HG02884 (cell line): ENCODE measurements at regions not wholly inside any gene's neighbourhood (a gene's known extent, or its start where the extent isn't known, plus 50 kb on each side); places are given as distances from the start of the nearest gene placed in this dataset.
"Not testable (repeated sequence)": the region's sequence is repeated elsewhere in the genome, so short reads cannot be mapped to it uniquely, and the experiment has no call there.

Source experiments
- ATAC-seq: cut with Tn5 transposase; IDR thresholded peaks from one replicate; pipeline ENCODE4 v1.9.1; 2021; ENCODE audit warnings: mild to moderate bottlenecking, moderate library complexity; ENCODE audit not compliant: unreplicated experiment

GRCh38 chr12:9449657-9450126, 158.0 kb downstream of the KLRB1 start:
- not testable (repeated sequence) for ATAC-seq

DNA sequence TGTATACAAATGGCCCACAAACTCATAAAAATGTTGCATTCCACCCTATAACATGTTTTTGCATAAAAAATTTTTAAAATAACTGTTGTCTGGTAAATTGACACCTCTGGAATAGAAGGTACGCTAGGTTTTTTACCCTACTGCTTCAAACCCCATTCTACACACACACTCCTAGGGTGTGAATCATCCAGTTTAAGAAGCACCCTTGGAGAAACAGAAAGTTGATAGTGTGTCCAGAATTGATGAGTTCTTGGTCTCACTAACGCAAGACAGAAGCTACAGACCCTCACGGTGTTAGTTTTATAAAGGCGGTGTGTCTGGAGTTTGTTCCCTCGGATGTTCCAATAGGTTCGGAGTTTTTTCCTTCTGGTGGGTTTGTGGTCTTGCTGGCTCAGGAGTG, 158.5 kb downstream of the KLRB1 start:
- ATAC-seq = no peak

- not testable (repeated sequence) for ATAC-seq
Measured at GRCh38 chr12:9448648-9449047, 159.1 kb downstream of the KLRB1 start.

GRCh38 chr12:9447791-9448614, 159.7 kb downstream of the KLRB1 start:
- ATAC-seq = peak; percentile 46

DNA sequence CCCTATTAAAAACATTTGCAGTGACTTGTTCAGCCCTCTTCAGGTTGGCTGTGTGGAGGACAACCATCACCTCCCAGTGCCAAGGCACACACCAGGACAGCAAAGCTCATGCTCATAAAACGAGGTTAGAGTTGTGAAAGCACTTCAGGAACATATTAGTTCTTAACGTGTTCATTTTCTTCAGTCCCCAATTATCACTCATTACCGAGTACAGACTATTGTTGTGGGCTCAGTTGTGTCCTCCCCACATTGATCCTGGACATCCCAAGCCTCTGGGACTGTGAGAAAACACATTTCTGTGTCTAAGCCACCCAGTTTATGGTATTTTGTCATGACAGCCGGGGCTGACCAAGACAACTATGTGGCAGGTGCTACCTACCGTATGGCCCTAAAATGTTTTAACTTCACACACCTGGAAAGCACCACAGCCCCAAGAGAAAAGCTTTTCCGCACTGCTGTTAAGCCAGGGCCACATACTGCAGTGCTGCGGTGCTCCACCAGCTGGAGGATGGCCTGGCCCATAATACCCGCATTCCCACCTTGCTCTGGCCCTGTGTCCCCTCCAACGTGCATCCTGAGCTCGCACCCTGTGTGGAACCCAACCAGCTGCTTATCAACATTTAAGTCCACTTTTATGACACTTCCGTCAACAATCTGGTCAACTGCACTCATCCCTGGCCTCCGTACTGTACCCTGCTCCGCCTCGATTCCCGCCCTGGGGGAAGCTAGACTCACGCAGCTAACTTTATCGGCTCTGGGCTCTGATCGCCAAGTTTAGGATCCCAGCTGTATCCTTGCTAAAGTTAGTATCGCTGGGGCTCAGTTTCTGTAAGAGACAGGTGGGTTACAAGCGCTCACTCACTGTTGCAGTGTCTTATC, 160.6 kb downstream of the KLRB1 start:
- peak; percentile 26 for ATAC-seq

- ATAC-seq = not testable (repeated sequence)
Measured at GRCh38 chr12:9440428-9440827, 167.3 kb downstream of the KLRB1 start.

DNA sequence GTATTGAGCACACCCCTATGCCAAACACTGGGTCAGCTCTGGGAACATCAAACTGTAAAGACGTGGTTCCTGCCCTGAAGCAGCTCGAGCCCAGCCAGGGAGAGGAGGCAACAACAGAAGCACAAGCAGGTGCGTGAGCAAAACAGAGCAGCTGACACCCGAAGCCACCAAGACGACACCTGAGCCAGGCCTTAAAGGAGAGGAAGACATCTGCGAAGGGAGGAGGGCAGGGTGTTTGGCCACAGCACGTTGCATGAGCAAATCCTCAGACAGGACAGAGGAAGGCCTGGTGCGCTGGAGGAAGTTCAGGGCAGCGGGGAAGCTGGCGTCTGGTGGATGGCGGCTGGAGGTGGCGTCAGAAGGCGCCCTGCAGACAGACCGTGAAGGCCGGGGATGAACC, 172.0 kb downstream of the KLRB1 start:
- not testable (repeated sequence) for ATAC-seq

GRCh38 chr12:9430385-9430784, 177.3 kb downstream of the KLRB1 start:
- not testable (repeated sequence) for ATAC-seq

DNA sequence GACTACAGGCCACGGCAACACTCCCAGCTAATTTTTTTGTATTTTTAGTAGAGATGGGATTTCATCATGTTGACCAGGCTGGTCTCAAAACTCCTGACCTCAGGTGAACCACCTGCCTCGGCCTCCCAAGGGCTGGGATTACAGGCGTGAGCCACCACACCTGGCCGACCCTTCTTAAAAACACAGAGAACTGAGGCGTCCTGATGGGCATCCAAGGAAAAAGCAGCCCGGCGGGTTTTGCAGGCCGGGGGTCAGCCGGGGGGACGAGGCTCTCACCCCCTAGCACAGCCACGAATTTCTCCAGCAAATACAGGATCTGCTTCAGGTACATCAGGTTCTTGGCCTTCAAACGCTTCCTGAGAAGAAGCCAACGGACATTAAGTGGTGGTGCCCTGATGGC, 178.9 kb downstream of the KLRB1 start:
- not testable (repeated sequence) for ATAC-seq

DNA sequence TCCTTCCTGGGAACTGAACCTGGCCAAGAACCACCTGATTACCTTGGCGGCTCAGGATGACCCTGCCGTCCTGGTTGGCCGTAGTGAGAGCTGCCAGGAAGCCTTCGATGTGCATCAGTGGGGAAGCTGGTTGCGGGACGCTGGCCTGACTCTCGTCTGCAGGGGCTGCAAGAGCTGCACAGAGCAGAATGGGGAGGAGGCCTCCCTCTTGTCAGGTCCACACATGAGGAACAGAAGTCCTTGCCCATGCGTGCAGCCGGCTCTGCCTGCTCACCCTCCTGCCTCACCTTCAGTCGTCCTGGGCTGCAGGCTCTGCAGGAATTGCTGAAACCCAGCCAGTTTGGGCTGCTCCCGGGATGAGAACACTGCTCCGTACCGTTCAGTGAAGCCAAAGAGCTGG, 182.3 kb downstream of the KLRB1 start:
- not testable (repeated sequence) for ATAC-seq

- not testable (repeated sequence) for ATAC-seq
Measured at GRCh38 chr12:9424175-9424740, 183.5 kb downstream of the KLRB1 start.

DNA sequence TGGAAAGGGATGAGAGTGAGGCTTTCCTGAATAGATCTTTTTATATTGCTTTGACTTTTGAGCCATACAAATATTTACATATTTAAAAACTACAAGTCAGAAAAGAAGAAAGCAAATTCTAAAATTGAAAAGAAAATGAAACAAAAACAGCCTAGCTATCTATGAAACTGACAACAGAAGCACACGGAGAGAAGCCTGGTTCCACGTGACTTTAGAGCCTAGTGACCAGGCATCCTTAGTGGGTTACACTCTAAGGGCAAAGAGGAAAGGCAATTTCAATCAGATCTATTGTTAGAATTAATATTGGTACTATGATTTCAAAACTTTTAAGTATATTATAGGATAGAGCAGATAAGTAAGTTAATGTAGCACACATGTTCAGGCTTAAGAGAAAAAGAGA, 185.0 kb downstream of the KLRB1 start:
- not testable (repeated sequence) for ATAC-seq

GRCh38 chr12:9421520-9422086, 186.1 kb downstream of the KLRB1 start:
- not testable (repeated sequence) for ATAC-seq

GRCh38 chr12:9420817-9421519, 186.7 kb downstream of the KLRB1 start:
- not testable (repeated sequence) for ATAC-seq

GRCh38 chr12:9418669-9419041, 189.1 kb downstream of the KLRB1 start:
- not testable (repeated sequence) for ATAC-seq

DNA sequence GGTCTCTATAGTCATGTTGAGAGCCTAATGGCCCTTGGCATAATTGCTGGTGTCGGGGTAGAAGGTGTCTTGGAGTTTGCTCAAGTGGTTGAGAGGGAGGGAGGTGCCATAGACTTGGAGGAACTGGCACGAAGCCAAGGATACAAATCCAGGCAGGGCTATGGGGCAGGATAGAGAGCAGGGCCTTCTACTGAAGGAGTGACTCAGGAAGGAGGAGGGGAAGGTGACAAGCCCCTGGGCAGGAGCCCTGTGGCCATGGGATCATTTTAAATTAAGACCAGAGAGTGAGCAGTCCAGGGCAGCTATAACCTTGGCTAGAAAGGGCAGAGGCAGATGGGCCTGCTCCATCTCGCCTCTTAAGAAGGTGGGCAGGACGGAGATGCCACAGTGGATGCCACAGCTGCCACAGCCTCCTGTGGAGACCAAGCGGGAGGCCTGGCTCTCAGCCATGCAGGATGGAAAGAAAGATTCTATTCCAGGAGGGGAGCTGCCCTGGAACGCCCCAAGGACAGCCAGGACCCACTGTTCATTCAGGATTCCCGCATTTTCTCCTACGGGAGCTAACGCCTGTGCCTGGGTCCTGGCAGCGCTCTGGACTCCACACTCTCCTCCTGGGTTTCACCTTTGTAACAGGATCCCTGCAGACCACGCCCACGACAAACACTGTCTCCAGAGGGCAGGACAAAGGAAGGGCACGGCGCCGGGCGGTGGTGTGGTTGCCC, 189.6 kb downstream of the KLRB1 start:
- ATAC-seq = not testable (repeated sequence)

- ATAC-seq = not testable (repeated sequence)
Measured at GRCh38 chr12:9417341-9417740, 190.4 kb downstream of the KLRB1 start.

DNA sequence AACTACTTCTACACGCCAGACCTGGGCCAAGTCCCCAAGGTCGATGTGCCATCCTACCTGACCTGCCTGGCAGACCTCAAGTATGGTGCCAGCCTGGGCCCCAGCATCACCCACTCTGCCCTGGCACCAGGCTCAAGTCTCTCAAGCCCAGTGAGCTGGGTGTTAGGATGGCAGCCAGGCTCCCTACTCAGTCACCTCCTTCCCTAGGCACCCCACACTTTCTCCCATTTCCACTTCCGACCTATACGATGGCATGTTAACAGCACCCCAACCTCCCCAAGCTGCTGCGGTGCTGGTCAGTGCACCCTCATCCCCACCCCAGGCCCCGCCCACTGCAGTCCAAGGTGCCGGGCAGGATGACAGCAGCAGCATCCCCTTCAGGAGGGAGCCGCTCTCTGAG, 191.4 kb downstream of the KLRB1 start:
- not testable (repeated sequence) for ATAC-seq

DNA sequence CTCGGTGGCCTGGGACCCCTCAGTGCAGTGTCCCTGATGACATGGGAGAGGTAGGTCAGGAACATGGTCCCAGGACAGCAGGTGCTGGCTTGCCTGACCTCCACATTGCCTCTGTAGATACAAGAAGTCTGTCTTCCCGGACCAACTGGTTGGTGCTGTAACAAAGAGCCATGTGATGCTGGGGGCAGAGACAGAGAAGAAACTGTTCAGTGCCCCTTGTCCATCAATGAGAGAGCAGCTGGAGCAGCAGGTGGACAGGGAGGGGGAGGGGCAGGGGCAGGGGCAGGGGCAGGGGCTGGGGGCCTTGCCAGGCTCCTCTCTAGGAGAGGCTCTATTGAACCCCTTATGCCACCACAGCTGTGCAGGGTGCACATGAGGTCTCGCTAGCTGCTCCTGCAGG, 191.8 kb downstream of the KLRB1 start:
- ATAC-seq = not testable (repeated sequence)

DNA sequence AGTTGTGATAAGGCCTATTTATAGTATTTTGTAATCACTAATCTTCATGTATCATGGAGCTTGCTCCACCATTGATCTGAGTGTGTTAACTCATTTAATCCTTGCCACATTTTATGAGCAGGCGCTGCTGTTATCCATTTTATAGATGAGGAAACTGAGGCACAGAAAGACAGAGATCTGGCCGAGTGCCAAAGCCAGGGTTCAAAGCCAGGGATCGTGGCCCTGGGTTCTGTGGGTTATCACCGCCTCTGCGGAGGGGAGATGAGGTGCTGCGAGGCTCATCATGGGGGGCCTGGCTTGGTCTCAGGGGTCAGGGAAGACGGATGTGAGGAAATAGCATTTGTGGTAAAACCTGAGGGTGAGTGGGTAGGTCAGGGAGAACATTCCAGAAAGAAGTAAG, 193.9 kb downstream of the KLRB1 start:
- not testable (repeated sequence) for ATAC-seq
